ENCODE measurements at regions not wholly inside any gene's neighbourhood (a gene's known extent, or its start where the extent isn't known, plus 50 kb on each side); places are given as distances from the start of the nearest gene placed in this dataset.

DNA sequence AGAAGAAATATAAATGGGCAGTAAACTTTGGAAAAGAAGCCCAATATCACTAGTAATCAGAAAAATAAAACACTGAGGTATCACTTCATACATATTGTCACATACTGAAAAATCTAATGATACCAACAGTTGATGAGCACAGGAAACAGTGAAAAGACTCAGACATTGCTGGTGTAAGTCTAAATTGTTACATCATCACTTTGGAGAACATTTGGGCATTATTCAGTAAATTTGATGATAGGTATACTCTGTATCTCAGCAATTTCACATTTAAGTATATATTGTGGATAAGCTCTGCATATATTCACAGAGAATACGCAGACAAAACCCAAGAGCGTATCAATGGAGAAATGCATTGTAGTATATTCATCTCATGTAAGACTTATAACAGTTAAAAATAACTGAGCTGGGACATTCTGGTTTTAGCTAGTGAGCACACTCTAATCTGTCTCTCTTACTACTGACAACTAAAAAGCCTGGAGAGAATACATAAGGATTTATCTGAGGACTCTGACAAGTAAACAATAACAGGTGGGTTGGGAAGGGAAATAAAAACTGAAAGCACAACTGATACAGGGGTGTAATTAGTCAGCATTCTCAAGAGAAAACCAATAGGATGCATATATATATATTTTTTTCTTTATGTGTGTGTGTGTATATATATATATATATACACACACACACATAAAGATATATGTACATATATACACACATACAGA lies 212.7 kb upstream of the JUN start:
- H3K4me2 ChIP-seq (ENCODE audit: insufficient read depth, low read length) = no peak overlapping the region
- WGBS (ENCODE audit: insufficient coverage, low coverage, missing lambda C conversion rate) = 71% methylated on average over 2 of the region's 2 CpGs
- no peak for FAIRE-seq
- no peaks in the 10 kb centered on the region for H3K9me3 ChIP-seq (replicated peaks; ENCODE audit: control insufficient read depth, insufficient read depth, low read depth, low read length)
- H3K9me1 ChIP-seq (ENCODE audit: control insufficient read depth, insufficient read depth, low read length) = no peaks in the 10 kb centered on the region
- ChIA-PET POLR2A (interaction anchor here (0.9 kb wide), 1 partner anchor 213 kb away, joined by 3 read pairs; the partner anchor contains the start of gene JUN), CTCF (ENCODE audit: low intra/inter-chr PET ratio) (no interaction called here)
- H3K9ac ChIP-seq (ENCODE audit: insufficient read depth in 1 of 2, low read depth in 2 of 2, low read length in 2 of 2) = no peak overlapping the region
- H4K20me1 ChIP-seq (replicated peaks; ENCODE audit: control insufficient read depth, insufficient read depth, low read length) = no peaks in the 10 kb centered on the region
- no peak overlapping the region for H2AFZ ChIP-seq (ENCODE audit: low read depth, low read length)
- no peak overlapping the region for H3K4me3 ChIP-seq
- no peaks in the 10 kb centered on the region for H3K79me2 ChIP-seq (ENCODE audit: control insufficient read depth, insufficient read depth, low read length)
- H3K27me3 ChIP-seq (ENCODE audit: control insufficient read depth in 2 of 2, insufficient read depth in 2 of 2, low read length in 2 of 2) = peaks cover 0 to 2% of the 10 kb centered on the region in 2 experiments; a peak in 1 of 5 replicates
- no peak for DNase-seq (ENCODE audit: extremely low read depth in 1 of 4, low spot score in 3 of 4)
- 0 out of 5 replicates have a peak, but pooled peaks cover 0 to 3% of the 10 kb centered on the region in 2 experiments for H3K4me1 ChIP-seq (replicated peaks in 1 of 2; ENCODE audit: control insufficient read depth in 2 of 2, insufficient read depth in 2 of 2, low read length in 2 of 2)
- in situ Hi-C loops (cut with MboI) (no loop called here), intact Hi-C loops (cut with micrococcal nuclease) (no loop called here)
- no peaks in the 10 kb centered on the region for H3K36me3 ChIP-seq (ENCODE audit: control insufficient read depth, insufficient read depth, low read length)
- TF ChIP-seq, protein P1, sequence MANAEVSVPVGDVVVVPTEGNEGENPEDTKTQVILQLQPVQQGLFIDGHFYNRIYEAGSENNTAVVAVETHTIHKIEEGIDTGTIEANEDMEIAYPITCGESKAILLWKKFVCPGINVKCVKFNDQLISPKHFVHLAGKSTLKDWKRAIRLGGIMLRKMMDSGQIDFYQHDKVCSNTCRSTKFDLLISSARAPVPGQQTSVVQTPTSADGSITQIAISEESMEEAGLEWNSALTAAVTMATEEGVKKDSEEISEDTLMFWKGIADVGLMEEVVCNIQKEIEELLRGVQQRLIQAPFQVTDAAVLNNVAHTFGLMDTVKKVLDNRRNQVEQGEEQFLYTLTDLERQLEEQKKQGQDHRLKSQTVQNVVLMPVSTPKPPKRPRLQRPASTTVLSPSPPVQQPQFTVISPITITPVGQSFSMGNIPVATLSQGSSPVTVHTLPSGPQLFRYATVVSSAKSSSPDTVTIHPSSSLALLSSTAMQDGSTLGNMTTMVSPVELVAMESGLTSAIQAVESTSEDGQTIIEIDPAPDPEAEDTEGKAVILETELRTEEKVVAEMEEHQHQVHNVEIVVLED (CRISPR knock-in tag; IDR thresholded peaks at IDR 0.05) = no peak
- TF ChIP-seq, protein P2, sequence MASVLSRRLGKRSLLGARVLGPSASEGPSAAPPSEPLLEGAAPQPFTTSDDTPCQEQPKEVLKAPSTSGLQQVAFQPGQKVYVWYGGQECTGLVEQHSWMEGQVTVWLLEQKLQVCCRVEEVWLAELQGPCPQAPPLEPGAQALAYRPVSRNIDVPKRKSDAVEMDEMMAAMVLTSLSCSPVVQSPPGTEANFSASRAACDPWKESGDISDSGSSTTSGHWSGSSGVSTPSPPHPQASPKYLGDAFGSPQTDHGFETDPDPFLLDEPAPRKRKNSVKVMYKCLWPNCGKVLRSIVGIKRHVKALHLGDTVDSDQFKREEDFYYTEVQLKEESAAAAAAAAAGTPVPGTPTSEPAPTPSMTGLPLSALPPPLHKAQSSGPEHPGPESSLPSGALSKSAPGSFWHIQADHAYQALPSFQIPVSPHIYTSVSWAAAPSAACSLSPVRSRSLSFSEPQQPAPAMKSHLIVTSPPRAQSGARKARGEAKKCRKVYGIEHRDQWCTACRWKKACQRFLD (CRISPR knock-in tag; IDR thresholded peaks at IDR 0.05) = no peak
- TF ChIP-seq TBL1XR1 (IDR thresholded peaks at IDR 0.05; ENCODE audit: low read length in 2 of 2) = no peak
- no peak for TF ChIP-seq FUS (optimal IDR thresholded peaks at IDR 0.05; ENCODE audit: low read depth, low read length)
- TF ChIP-seq TEAD4 (IDR thresholded peaks at IDR 0.05; ENCODE audit: low read length) = no peak
- TF ChIP-seq TEAD4 (CRISPR knock-in tag; IDR thresholded peaks at IDR 0.05; ENCODE audit: borderline replicate concordance) = no peak
- TF ChIP-seq, protein P3, sequence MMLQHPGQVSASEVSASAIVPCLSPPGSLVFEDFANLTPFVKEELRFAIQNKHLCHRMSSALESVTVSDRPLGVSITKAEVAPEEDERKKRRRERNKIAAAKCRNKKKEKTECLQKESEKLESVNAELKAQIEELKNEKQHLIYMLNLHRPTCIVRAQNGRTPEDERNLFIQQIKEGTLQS (IDR thresholded peaks at IDR 0.05) = peak; percentile 71
- TF ChIP-seq, protein P3 (CRISPR knock-in tag; conservative IDR thresholded peaks at IDR 0.05) = no peak
- TF ChIP-seq CEBPG (CRISPR knock-in tag; IDR thresholded peaks at IDR 0.05) = no peak
- TF ChIP-seq CEBPG (tag; conservative IDR thresholded peaks at IDR 0.05 in 1 of 2, IDR thresholded peaks at IDR 0.05 in 1 of 2) = peak in 1 of 2 experiments; percentile 55; a peak in 2 of 4 replicates
- no peak for TF ChIP-seq JUN (IDR thresholded peaks at IDR 0.05; ENCODE audit: borderline replicate concordance, low read depth, low read length)
- no peak for TF ChIP-seq JUN (CRISPR knock-in tag; IDR thresholded peaks at IDR 0.05; ENCODE audit: borderline replicate concordance)
- TF ChIP-seq, protein P4, sequence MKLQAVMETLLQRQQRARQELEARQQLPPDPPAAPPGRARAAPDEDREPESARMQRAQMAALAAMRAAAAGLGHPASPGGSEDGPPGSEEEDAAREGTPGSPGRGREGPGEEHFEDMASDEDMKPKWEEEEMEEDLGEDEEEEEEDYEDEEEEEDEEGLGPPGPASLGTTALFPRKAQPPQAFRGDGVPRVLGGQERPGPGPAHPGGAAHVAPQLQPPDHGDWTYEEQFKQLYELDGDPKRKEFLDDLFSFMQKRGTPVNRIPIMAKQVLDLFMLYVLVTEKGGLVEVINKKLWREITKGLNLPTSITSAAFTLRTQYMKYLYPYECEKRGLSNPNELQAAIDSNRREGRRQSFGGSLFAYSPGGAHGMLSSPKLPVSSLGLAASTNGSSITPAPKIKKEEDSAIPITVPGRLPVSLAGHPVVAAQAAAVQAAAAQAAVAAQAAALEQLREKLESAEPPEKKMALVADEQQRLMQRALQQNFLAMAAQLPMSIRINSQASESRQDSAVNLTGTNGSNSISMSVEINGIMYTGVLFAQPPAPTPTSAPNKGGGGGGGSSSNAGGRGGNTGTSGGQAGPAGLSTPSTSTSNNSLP (IDR thresholded peaks at IDR 0.05; ENCODE audit: borderline replicate concordance, low read depth, low read length) = no peak
- TF ChIP-seq TARDBP (IDR thresholded peaks at IDR 0.05) = no peak
- no peak for TF ChIP-seq ZKSCAN8 (CRISPR knock-in tag; IDR thresholded peaks at IDR 0.05)
- no peak for ATAC-seq
- no TSS peak for BruUV-seq (replicated peaks)
- no peak overlapping the region for H3K27ac ChIP-seq (ENCODE audit: extremely low read depth, low read depth, low read length)
